Neural cell (in vitro differentiated cells): ENCODE measurements at regions not wholly inside any gene's neighbourhood (a gene's known extent, or its start where the extent isn't known, plus 50 kb on each side); places are given as distances from the start of the nearest gene placed in this dataset.

Experiments
- H2AFZ ChIP-seq: fragments of 200-600, 300-800 bp; sonication (generic), shearing (Covaris generic); 2 replicates; pipeline ENCODE4 v1.6.0; 2014; ENCODE audit warnings: low read depth, mild to moderate bottlenecking, antibody characterized with exemption, low read length, moderate library complexity
- H3F3A ChIP-seq: fragments of 200-600 bp; shearing (Covaris generic); 2 replicates; pipeline ENCODE4 v1.6.1; 2016; ENCODE audit warnings: mild to moderate bottlenecking, moderate library complexity, mixed read lengths, antibody characterized with exemption, low read length; ENCODE audit not compliant: insufficient read depth, poor library complexity, severe bottlenecking
- H3K27ac ChIP-seq: fragments of 200-600, 300-800 bp; sonication (generic), shearing (Covaris generic); 2 replicates; pipeline ENCODE4 v1.5.1; 2014; ENCODE audit warnings: mild to moderate bottlenecking, low read length, moderate library complexity
- H3K27me3 ChIP-seq: fragments of 300-800, 200-600 bp; sonication (generic), shearing (Covaris generic); 2 replicates; pipeline ENCODE4 v1.6.0; 2014; ENCODE audit warnings: mild to moderate bottlenecking, low read depth, low read length, moderate library complexity; ENCODE audit not compliant: insufficient read depth
- H3K36me3 ChIP-seq: fragments of 300-800, 200-600 bp; sonication (generic), shearing (Covaris generic); 2 replicates; pipeline ENCODE4 v1.5.1; 2014; ENCODE audit warnings: mild to moderate bottlenecking, antibody characterized with exemption, low read length, moderate library complexity; ENCODE audit not compliant: insufficient read depth
- H3K4me2 ChIP-seq: fragments of 300-800, 200-600 bp; sonication (generic), shearing (Covaris generic); 2 replicates; pipeline ENCODE4 v1.6.0; 2014; ENCODE audit warnings: mild to moderate bottlenecking, low read length
- H3K4me3 ChIP-seq: fragments of 300-800, 200-600 bp; sonication (generic), shearing (Covaris generic); 2 replicates; pipeline ENCODE4 v1.5.1; 2014; ENCODE audit warnings: mild to moderate bottlenecking, low read length, moderate library complexity
- H3K79me2 ChIP-seq: fragments of 200-600 bp; shearing (Covaris generic); replicated peaks from 2 replicates; pipeline ENCODE4 v1.6.0; 2014; ENCODE audit warnings: mild to moderate bottlenecking, low read length, moderate library complexity; ENCODE audit not compliant: insufficient read depth
- H3K9ac ChIP-seq: fragments of 300-800, 200-600 bp; sonication (generic), shearing (Covaris generic); 2 replicates; pipeline ENCODE4 v1.6.1; 2016; ENCODE audit warnings: mild to moderate bottlenecking, low read length, mixed read lengths
- H3K9me2 ChIP-seq: fragments of 200-600 bp; shearing (Covaris generic); 2 replicates; pipeline ENCODE4 v1.6.1; 2016; ENCODE audit warnings: mild to moderate bottlenecking, low read length, mixed read lengths; ENCODE audit not compliant: insufficient read depth
- H3K9me3 ChIP-seq: fragments of 200-600, 300-800 bp; sonication (generic), shearing (Covaris generic); 2 replicates; pipeline ENCODE4 v1.6.1; 2016; ENCODE audit warnings: mild to moderate bottlenecking, mixed run types, low read length, moderate library complexity, mixed read lengths
- H4K20me1 ChIP-seq: fragments of 200-600 bp; shearing (Covaris generic); 2 replicates; pipeline ENCODE4 v1.6.1; 2016; ENCODE audit warnings: mild to moderate bottlenecking, mixed run types; ENCODE audit not compliant: insufficient read depth
- EP300 ChIP-seq: fragments of 450-650 bp; conservative IDR thresholded peaks from 2 replicates; pipeline ENCODE4 v1.6.1; 2014; ENCODE audit warnings: antibody characterized with exemption, mild to moderate bottlenecking, moderate library complexity; ENCODE audit not compliant: poor library complexity, severe bottlenecking
- EZH2 ChIP-seq: fragments of 200-600, 300-800 bp; shearing (Covaris generic), sonication (generic); IDR thresholded peaks from 2 replicates; pipeline ENCODE4 v1.6.1; 2014; ENCODE audit warnings: antibody characterized with exemption, low read length, borderline replicate concordance, mild to moderate bottlenecking; ENCODE audit not compliant: insufficient read depth, poor library complexity, severe bottlenecking
- MXI1 ChIP-seq: fragments of 450-650 bp; conservative IDR thresholded peaks from 2 replicates; pipeline ENCODE4 v1.6.1; 2014; ENCODE audit warnings: antibody characterized with exemption, mild to moderate bottlenecking; ENCODE audit not compliant: poor library complexity, severe bottlenecking
- POLR2AphosphoS5 ChIP-seq: IDR thresholded peaks from 2 replicates; pipeline ENCODE4 v1.6.1; 2012
- RAD21 ChIP-seq: fragments of 450-650 bp; conservative IDR thresholded peaks from 2 replicates; pipeline ENCODE4 v1.6.1; 2014; ENCODE audit warnings: antibody characterized with exemption, mild to moderate bottlenecking, moderate library complexity
- SMC3 ChIP-seq: fragments of 450-650 bp; conservative IDR thresholded peaks from 2 replicates; pipeline ENCODE4 v1.6.1; 2014; ENCODE audit warnings: antibody characterized with exemption, mild to moderate bottlenecking, moderate library complexity; ENCODE audit not compliant: poor library complexity
- TAF1 ChIP-seq: IDR thresholded peaks from 2 replicates; pipeline ENCODE4 v1.6.1; 2012; ENCODE audit warnings: low read depth
- TF ChIP-seq, protein P1 (sequence below): IDR thresholded peaks from 2 replicates; pipeline ENCODE4 v1.6.1; 2012; ENCODE audit warnings: borderline replicate concordance
- TF ChIP-seq, protein P2 (sequence below): fragments of 450-650 bp; IDR thresholded peaks from 2 replicates; pipeline ENCODE4 v1.5.1; 2014; ENCODE audit warnings: antibody characterized with exemption, mild to moderate bottlenecking, moderate library complexity; ENCODE audit not compliant: poor library complexity, severe bottlenecking

DNA sequence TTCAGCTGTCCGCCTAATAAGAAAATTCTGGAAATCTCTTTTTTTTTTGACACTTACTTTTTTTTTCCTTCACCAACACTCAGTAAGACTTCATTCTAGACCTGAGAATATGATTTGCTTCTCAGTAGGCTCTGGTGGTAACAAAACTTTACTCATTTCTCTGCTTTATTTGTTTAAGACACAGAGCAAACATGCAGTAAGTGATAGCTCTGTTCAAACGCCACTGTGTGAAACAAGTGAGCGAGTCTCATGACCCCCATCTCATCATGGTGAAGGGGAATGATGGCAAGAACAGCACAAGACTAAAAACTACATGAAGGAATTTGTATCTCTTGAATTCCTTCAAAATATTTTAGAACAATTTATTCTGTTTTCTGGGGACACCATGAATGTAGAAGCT, 541.6 kb upstream of the POU3F2 start:
- TF ChIP-seq MXI1, result no peak
- H3K36me3 ChIP-seq, result no peaks in the 10 kb centered on the region
- no peak overlapping the region for H3K9ac ChIP-seq
- H2AFZ ChIP-seq, result no peak overlapping the region
- H3K4me3 ChIP-seq, result no peak overlapping the region
- H3K27me3 ChIP-seq, result no peaks in the 10 kb centered on the region
- no peaks in the 10 kb centered on the region for H4K20me1 ChIP-seq
- no peaks in the 10 kb centered on the region for H3K9me3 ChIP-seq
- no peaks in the 10 kb centered on the region for H3K79me2 ChIP-seq
- H3F3A ChIP-seq, result peaks cover 10% of the 10 kb centered on the region
- H3K4me2 ChIP-seq, result no peak overlapping the region
- no peaks in the 10 kb centered on the region for H3K9me2 ChIP-seq
- H3K27ac ChIP-seq, result no peak overlapping the region

DNA sequence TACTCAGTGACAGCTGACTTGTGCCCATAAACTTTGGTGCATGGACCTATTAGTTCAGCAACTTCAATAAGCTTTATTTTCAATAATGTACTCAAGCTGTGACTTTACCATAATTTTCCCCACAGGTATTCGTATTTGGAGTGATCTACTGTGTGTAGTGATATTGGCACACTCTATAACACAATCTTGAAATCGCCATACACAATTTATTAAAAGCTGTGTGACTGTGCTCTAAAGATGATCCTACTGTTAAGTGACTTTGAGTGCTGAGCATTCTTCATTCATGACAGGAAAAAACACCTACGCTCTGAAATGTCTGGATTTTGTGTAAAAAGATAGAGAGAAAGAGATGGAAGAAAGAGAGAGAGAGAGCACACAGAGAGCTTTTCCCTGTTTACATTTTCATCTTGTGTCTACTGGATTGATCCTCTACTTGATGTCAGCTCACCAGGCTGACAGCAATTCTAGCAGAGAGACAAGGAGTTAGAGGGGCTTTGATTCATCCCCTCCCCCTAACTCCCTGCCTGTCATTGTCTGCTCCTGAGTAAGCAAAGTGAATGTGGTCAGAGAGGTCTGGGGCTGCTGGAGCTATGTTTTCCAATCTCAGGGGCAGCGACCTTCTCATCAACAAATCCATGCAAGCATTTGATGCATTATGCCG, 538.7 kb upstream of the POU3F2 start:
- peak overlapping the region; percentile 65 for H3K27ac ChIP-seq
- H3F3A ChIP-seq, result peaks cover 10% of the 10 kb centered on the region
- H4K20me1 ChIP-seq, result no peaks in the 10 kb centered on the region

More for the DNA sequence above, 538.7 kb upstream of the POU3F2 start:
- H3K9me3 ChIP-seq, result no peaks in the 10 kb centered on the region
- no peaks in the 10 kb centered on the region for H3K27me3 ChIP-seq
- no peaks in the 10 kb centered on the region for H3K79me2 ChIP-seq
- no peaks in the 10 kb centered on the region for H3K9me2 ChIP-seq
- H3K9ac ChIP-seq, result peak overlapping the region; percentile 23
- peak overlapping the region; percentile 38 for H3K4me3 ChIP-seq
- peak overlapping the region; percentile 49 for H3K4me2 ChIP-seq
- no peaks in the 10 kb centered on the region for H3K36me3 ChIP-seq
- TF ChIP-seq POLR2AphosphoS5 (peak; percentile 89), MXI1 (no peak), RAD21 (peak; percentile 45), EP300 (peak; percentile 97), SMC3 (peak; percentile 54), TAF1 (no peak), EZH2 (no peak)
- TF ChIP-seq, protein P1, sequence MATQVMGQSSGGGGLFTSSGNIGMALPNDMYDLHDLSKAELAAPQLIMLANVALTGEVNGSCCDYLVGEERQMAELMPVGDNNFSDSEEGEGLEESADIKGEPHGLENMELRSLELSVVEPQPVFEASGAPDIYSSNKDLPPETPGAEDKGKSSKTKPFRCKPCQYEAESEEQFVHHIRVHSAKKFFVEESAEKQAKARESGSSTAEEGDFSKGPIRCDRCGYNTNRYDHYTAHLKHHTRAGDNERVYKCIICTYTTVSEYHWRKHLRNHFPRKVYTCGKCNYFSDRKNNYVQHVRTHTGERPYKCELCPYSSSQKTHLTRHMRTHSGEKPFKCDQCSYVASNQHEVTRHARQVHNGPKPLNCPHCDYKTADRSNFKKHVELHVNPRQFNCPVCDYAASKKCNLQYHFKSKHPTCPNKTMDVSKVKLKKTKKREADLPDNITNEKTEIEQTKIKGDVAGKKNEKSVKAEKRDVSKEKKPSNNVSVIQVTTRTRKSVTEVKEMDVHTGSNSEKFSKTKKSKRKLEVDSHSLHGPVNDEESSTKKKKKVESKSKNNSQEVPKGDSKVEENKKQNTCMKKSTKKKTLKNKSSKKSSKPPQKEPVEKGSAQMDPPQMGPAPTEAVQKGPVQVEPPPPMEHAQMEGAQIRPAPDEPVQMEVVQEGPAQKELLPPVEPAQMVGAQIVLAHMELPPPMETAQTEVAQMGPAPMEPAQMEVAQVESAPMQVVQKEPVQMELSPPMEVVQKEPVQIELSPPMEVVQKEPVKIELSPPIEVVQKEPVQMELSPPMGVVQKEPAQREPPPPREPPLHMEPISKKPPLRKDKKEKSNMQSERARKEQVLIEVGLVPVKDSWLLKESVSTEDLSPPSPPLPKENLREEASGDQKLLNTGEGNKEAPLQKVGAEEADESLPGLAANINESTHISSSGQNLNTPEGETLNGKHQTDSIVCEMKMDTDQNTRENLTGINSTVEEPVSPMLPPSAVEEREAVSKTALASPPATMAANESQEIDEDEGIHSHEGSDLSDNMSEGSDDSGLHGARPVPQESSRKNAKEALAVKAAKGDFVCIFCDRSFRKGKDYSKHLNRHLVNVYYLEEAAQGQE, result peak; percentile 91
- TF ChIP-seq, protein P2, sequence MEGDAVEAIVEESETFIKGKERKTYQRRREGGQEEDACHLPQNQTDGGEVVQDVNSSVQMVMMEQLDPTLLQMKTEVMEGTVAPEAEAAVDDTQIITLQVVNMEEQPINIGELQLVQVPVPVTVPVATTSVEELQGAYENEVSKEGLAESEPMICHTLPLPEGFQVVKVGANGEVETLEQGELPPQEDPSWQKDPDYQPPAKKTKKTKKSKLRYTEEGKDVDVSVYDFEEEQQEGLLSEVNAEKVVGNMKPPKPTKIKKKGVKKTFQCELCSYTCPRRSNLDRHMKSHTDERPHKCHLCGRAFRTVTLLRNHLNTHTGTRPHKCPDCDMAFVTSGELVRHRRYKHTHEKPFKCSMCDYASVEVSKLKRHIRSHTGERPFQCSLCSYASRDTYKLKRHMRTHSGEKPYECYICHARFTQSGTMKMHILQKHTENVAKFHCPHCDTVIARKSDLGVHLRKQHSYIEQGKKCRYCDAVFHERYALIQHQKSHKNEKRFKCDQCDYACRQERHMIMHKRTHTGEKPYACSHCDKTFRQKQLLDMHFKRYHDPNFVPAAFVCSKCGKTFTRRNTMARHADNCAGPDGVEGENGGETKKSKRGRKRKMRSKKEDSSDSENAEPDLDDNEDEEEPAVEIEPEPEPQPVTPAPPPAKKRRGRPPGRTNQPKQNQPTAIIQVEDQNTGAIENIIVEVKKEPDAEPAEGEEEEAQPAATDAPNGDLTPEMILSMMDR, result no peak
- no peak overlapping the region for H2AFZ ChIP-seq
